H1 (cell line): ENCODE measurements at regions not wholly inside any gene's neighbourhood (a gene's known extent, or its start where the extent isn't known, plus 50 kb on each side); places are given as distances from the start of the nearest gene placed in this dataset.

Experiments used
- CTCF ChIA-PET: fragments of 300-600 bp; sonication (Branson Sonifier 250); formaldehyde crosslinking; loops from one replicate; lab custom pipeline; 2021; ENCODE audit not compliant: partially characterized antibody; lab: Charles Lee
- POLR2A ChIA-PET: fragments of 300-600 bp; sonication (Branson Sonifier 250); formaldehyde crosslinking; loops from one replicate; lab custom pipeline; 2021; ENCODE audit warnings: inconsistent platforms; ENCODE audit not compliant: partially characterized antibody; lab: Charles Lee
- DNase-seq, 2 experiments: peaks; one replicate each; pipeline versions ENCODE4 v3.0.0 to v3.0.0-alpha.2; 2010 to 2022; ENCODE audit warnings: low spot score in 2 of 2, low read depth in 1 of 2, mixed read lengths in 1 of 2
- FAIRE-seq: peaks from 2 replicates; lab custom pipeline; 2011; peaks lifted over from hg19 to GRCh38; lab: Jason Lieb, UNC
- H2AFZ ChIP-seq: 2 replicates; pipeline ENCODE4 v1.8.1; 2012; ENCODE audit warnings: low read length, inconsistent platforms
- H2AK5ac ChIP-seq: 2 replicates; pipeline ENCODE4 v1.6.1; 2013; ENCODE audit warnings: low read depth, low read length
- H2BK120ac ChIP-seq: replicated peaks from 2 replicates; pipeline ENCODE3; 2013; ENCODE audit warnings: low read depth, low read length, inconsistent platforms
- H2BK12ac ChIP-seq: 2 replicates; pipeline ENCODE4 v1.6.1; 2013; ENCODE audit warnings: low read depth, low read length
- H2BK15ac ChIP-seq: 2 replicates; pipeline ENCODE4 v1.6.1; 2013; ENCODE audit warnings: low read length
- H2BK20ac ChIP-seq: 2 replicates; pipeline ENCODE4 v1.6.1; 2013; ENCODE audit warnings: low read length
- H2BK5ac ChIP-seq: 2 replicates; pipeline ENCODE4 v1.6.1; 2013; ENCODE audit warnings: low read depth, low read length
- H3K14ac ChIP-seq: 2 replicates; pipeline ENCODE4 v1.6.1; 2013; ENCODE audit warnings: inconsistent platforms; ENCODE audit not compliant: insufficient read length
- H3K18ac ChIP-seq: 2 replicates; pipeline ENCODE4 v1.6.1; 2013; ENCODE audit warnings: low read length; ENCODE audit errors: extremely low read depth
- H3K23ac ChIP-seq: 2 replicates; pipeline ENCODE4 v1.6.1; 2013; ENCODE audit warnings: inconsistent platforms; ENCODE audit not compliant: insufficient read length
- H3K23me2 ChIP-seq: 2 replicates; pipeline ENCODE4 v1.6.1; 2013; ENCODE audit warnings: low read depth, low read length
- H3K27ac ChIP-seq: 2 replicates; pipeline ENCODE4 v1.6.1; 2011; ENCODE audit warnings: low read depth, low read length, inconsistent platforms
- H3K27me3 ChIP-seq, 4 experiments: replicated peaks in 1 of 4; 1 replicate in 1 of 4; 2 replicates in 3 of 4; pipeline versions ENCODE4 v1.6.1 to v1.8.1; 2011 to 2013; ENCODE audit warnings: low read length in 3 of 4, mild to moderate bottlenecking in 3 of 4, inconsistent platforms in 2 of 4, mixed read lengths in 2 of 4, moderate library complexity in 1 of 4; ENCODE audit not compliant: control insufficient read depth in 3 of 4, insufficient read depth in 3 of 4; ENCODE audit errors: extremely low read depth in 1 of 4
- H3K36me3 ChIP-seq, 4 experiments: 2 replicates each; pipeline versions ENCODE4 v1.6.1 to v1.8.1; 2011 to 2013; ENCODE audit warnings: mild to moderate bottlenecking in 4 of 4, low read length in 3 of 4, moderate library complexity in 2 of 4, control low read depth in 1 of 4, inconsistent platforms in 1 of 4; ENCODE audit not compliant: insufficient read depth in 4 of 4, control insufficient read depth in 2 of 4
- H3K4ac ChIP-seq: replicated peaks from 2 replicates; pipeline ENCODE3; 2013; ENCODE audit warnings: low read length, low read depth, mixed read lengths, inconsistent platforms; ENCODE audit not compliant: insufficient read length
- H3K4me1 ChIP-seq, 4 experiments: replicated peaks in 1 of 4; 1 replicate in 1 of 4; 2 replicates in 3 of 4; pipeline versions ENCODE4 v1.6.1 to v1.8.1; 2011 to 2013; ENCODE audit warnings: low read length in 3 of 4, inconsistent platforms in 2 of 4, mixed read lengths in 1 of 4; ENCODE audit not compliant: insufficient read depth in 4 of 4, control insufficient read depth in 3 of 4
- H3K4me2 ChIP-seq, 2 experiments: 2 replicates each; pipeline versions ENCODE4 v1.6.1 to v1.8.1; 2011 to 2013; ENCODE audit warnings: low read depth in 2 of 2, low read length in 2 of 2, control low read depth in 1 of 2, inconsistent platforms in 1 of 2, mild to moderate bottlenecking in 1 of 2; ENCODE audit not compliant: insufficient read depth in 1 of 2
- H3K4me3 ChIP-seq, 4 experiments: fragments of 200-600, 300-600 bp in 1 of 4; sonication (generic), shearing (Covaris generic), sonication (Bioruptor Twin) in 1 of 4; 2 replicates each; pipeline versions ENCODE4 v1.5.1 to v1.8.1; 2011 to 2016; ENCODE audit warnings: low read length in 4 of 4, low read depth in 3 of 4, control low read depth in 2 of 4, inconsistent platforms in 2 of 4, mild to moderate bottlenecking in 2 of 4, mixed read lengths in 1 of 4, moderate library complexity in 1 of 4; ENCODE audit not compliant: insufficient read depth in 2 of 4; ENCODE audit errors: extremely low read depth in 1 of 4
- H3K56ac ChIP-seq: replicated peaks from 2 replicates; pipeline ENCODE3; 2013; ENCODE audit warnings: low read depth, mild to moderate bottlenecking, mixed read lengths, low read length, inconsistent platforms; ENCODE audit not compliant: insufficient read length
- H3K79me1 ChIP-seq: 2 replicates; pipeline ENCODE4 v1.6.1; 2013; ENCODE audit warnings: low read depth, low read length, control low read depth
- H3K79me2 ChIP-seq, 2 experiments: 2 replicates each; pipeline versions ENCODE4 v1.6.1 to v1.8.1; 2012 to 2013; ENCODE audit warnings: low read length in 2 of 2, mild to moderate bottlenecking in 2 of 2, inconsistent platforms in 1 of 2; ENCODE audit not compliant: insufficient read depth in 2 of 2, control insufficient read depth in 1 of 2
- H3K9ac ChIP-seq, 4 experiments: replicated peaks in 1 of 4; 1 replicate in 1 of 4; 2 replicates in 3 of 4; pipeline versions ENCODE4 v1.6.1 to v1.8.1; 2011 to 2013; ENCODE audit warnings: low read depth in 3 of 4, low read length in 3 of 4, control low read depth in 2 of 4, mild to moderate bottlenecking in 2 of 4, moderate library complexity in 2 of 4, inconsistent platforms in 1 of 4; ENCODE audit errors: extremely low read depth in 1 of 4
- H3K9me3 ChIP-seq, 2 experiments: 2 replicates each; pipeline versions ENCODE4 v1.6.1 to v1.8.1; 2012 to 2013; ENCODE audit warnings: mild to moderate bottlenecking in 2 of 2, moderate library complexity in 2 of 2, control low read depth in 1 of 2, inconsistent platforms in 1 of 2, low read depth in 1 of 2, low read length in 1 of 2, mixed read lengths in 1 of 2; ENCODE audit not compliant: insufficient read depth in 2 of 2
- H4K20me1 ChIP-seq, 2 experiments: replicated peaks in 1 of 2; 2 replicates each; pipeline versions ENCODE3 to v1.8.1; 2011 to 2013; ENCODE audit warnings: inconsistent platforms in 2 of 2, low read length in 2 of 2, mild to moderate bottlenecking in 1 of 2; ENCODE audit not compliant: insufficient read depth in 2 of 2, control insufficient read depth in 1 of 2
- H4K5ac ChIP-seq: 2 replicates; pipeline ENCODE4 v1.6.1; 2013; ENCODE audit warnings: low read length, low read depth, mixed read lengths, inconsistent platforms; ENCODE audit not compliant: insufficient read length
- H4K8ac ChIP-seq: 2 replicates; pipeline ENCODE4 v1.8.0; 2013; ENCODE audit warnings: mild to moderate bottlenecking, moderate library complexity, low read length, inconsistent platforms; ENCODE audit not compliant: insufficient read depth; ENCODE audit errors: extremely low read depth
- H4K91ac ChIP-seq: replicated peaks from 2 replicates; pipeline ENCODE3; 2013; ENCODE audit warnings: low read length, mixed read lengths, inconsistent platforms; ENCODE audit not compliant: insufficient read length
- EGR1 ChIP-seq: IDR thresholded peaks from 2 replicates; pipeline ENCODE4 v1.6.1; 2011; ENCODE audit warnings: low read depth, low read length, borderline replicate concordance
- POLR2A ChIP-seq, 2 experiments: IDR thresholded peaks; 1 replicate in 1 of 2; 2 replicates in 1 of 2; pipeline ENCODE4 v1.6.1; 2011; ENCODE audit warnings: low read depth in 2 of 2, low read length in 2 of 2, mild to moderate bottlenecking in 2 of 2; ENCODE audit errors: control extremely low read depth in 1 of 2
- POLR2AphosphoS5 ChIP-seq: IDR thresholded peaks from 2 replicates; pipeline ENCODE4 v1.6.1; 2011; ENCODE audit warnings: low read depth, low read length
- RBBP5 ChIP-seq: IDR thresholded peaks from 2 replicates; pipeline ENCODE4 v1.7.1; 2012; ENCODE audit warnings: low read depth, mild to moderate bottlenecking, inconsistent platforms, low read length, moderate library complexity, borderline replicate concordance
- RFX5 ChIP-seq: IDR thresholded peaks from 2 replicates; pipeline ENCODE4 v1.6.1; 2011; ENCODE audit warnings: low read depth, low read length, improper control_type of control experiment, borderline replicate concordance
- RNF2 ChIP-seq: fragments of 200-900, 300-1000 bp; sonication (generic); IDR thresholded peaks from 2 replicates; pipeline ENCODE4 v1.7.1; 2016; ENCODE audit warnings: borderline replicate concordance, low read depth, mild to moderate bottlenecking, antibody characterized with exemption, low read length; ENCODE audit not compliant: poor library complexity, severe bottlenecking; ENCODE audit errors: missing control alignments
- SAP30 ChIP-seq: fragments of 300-600 bp; sonication (generic); IDR thresholded peaks from 2 replicates; pipeline ENCODE4 v1.7.1; 2012; ENCODE audit warnings: low read length, moderate library complexity, mild to moderate bottlenecking, inconsistent platforms; ENCODE audit not compliant: insufficient read depth, insufficient replicate concordance
- SP2 ChIP-seq: IDR thresholded peaks from 2 replicates; pipeline ENCODE4 v1.6.1; 2012; ENCODE audit warnings: mild to moderate bottlenecking, low read length, inconsistent platforms
- YY1 ChIP-seq: IDR thresholded peaks from 2 replicates; pipeline ENCODE4 v1.6.1; 2011; ENCODE audit warnings: low read depth, mild to moderate bottlenecking, low read length
- WGBS, 2 experiments: shearing (Covaris generic) in 1 of 2; methylation state at CpG; one replicate each; pipeline versions ENCODE4 v1.1.6 to v1.1.7; 2013 to 2015; ENCODE audit warnings: low lambda C conversion rate in 2 of 2, mixed read lengths in 2 of 2, inconsistent platforms in 1 of 2, low coverage in 1 of 2, missing lambda C conversion rate in 1 of 2; ENCODE audit not compliant: insufficient replicate concordance in 2 of 2, insufficient coverage in 1 of 2, insufficient read length in 1 of 2; ENCODE audit errors: extremely low coverage in 1 of 2, missing lambda C conversion rate in 1 of 2; 5-methylcytosine and 5-hydroxymethylcytosine counted together
- TF ChIP-seq, protein P1 (sequence below), 3 experiments: IDR thresholded peaks; 1 replicate in 2 of 3; 2 replicates in 1 of 3; pipeline versions ENCODE4 v1.5.1 to v1.6.1; 2011; ENCODE audit warnings: low read length in 3 of 3, mild to moderate bottlenecking in 3 of 3, inconsistent platforms in 2 of 3, low read depth in 1 of 3, moderate library complexity in 1 of 3; ENCODE audit not compliant: insufficient read depth in 1 of 3; ENCODE audit errors: control extremely low read depth in 1 of 3

GRCh38 chr10:10871352-10871751 is 146.3 kb upstream of the CELF2 start:
- ChIA-PET POLR2A (no interaction called here), CTCF (interaction anchor here (0.9 kb wide), 1 partner anchor 84 kb away, joined by 5 read pairs; no protein-coding TSS in a partner anchor)
- no peaks in the 10 kb centered on the region for H3K79me2 ChIP-seq
- no peak overlapping the region for H3K23ac ChIP-seq
- no peak overlapping the region for H3K4me3 ChIP-seq
- FAIRE-seq (no peak), DNase-seq (no peak)
- no peaks in the 10 kb centered on the region; a peak in 1 of 8 replicates for H3K36me3 ChIP-seq
- H3K4ac ChIP-seq: no peak overlapping the region
- H2AFZ ChIP-seq: no peak overlapping the region
- H3K56ac ChIP-seq: no peak overlapping the region
- H3K9me3 ChIP-seq: no peaks in the 10 kb centered on the region
- H3K18ac ChIP-seq: no peak overlapping the region
- no peaks in the 10 kb centered on the region; the same call in 1 of the 2 replicates for H3K23me2 ChIP-seq
- H3K27me3 ChIP-seq: no peaks in the 10 kb centered on the region
- H2BK120ac ChIP-seq: no peak overlapping the region
- no peak for TF ChIP-seq RFX5
- no peak for TF ChIP-seq POLR2AphosphoS5
- TF ChIP-seq RBBP5: no peak
- TF ChIP-seq SAP30: no peak
- no peak for TF ChIP-seq YY1
- TF ChIP-seq EGR1: no peak
- no peak for TF ChIP-seq RNF2
- TF ChIP-seq, protein P1, sequence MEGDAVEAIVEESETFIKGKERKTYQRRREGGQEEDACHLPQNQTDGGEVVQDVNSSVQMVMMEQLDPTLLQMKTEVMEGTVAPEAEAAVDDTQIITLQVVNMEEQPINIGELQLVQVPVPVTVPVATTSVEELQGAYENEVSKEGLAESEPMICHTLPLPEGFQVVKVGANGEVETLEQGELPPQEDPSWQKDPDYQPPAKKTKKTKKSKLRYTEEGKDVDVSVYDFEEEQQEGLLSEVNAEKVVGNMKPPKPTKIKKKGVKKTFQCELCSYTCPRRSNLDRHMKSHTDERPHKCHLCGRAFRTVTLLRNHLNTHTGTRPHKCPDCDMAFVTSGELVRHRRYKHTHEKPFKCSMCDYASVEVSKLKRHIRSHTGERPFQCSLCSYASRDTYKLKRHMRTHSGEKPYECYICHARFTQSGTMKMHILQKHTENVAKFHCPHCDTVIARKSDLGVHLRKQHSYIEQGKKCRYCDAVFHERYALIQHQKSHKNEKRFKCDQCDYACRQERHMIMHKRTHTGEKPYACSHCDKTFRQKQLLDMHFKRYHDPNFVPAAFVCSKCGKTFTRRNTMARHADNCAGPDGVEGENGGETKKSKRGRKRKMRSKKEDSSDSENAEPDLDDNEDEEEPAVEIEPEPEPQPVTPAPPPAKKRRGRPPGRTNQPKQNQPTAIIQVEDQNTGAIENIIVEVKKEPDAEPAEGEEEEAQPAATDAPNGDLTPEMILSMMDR (IDR thresholded peaks at IDR 0.05; ENCODE audit: control extremely low read depth in 1 of 3, insufficient read depth in 1 of 3, low read depth in 1 of 3, low read length in 3 of 3): no peak
- TF ChIP-seq POLR2A (IDR thresholded peaks at IDR 0.05; ENCODE audit: control extremely low read depth in 1 of 2, low read depth in 2 of 2, low read length in 2 of 2): no peak
- no peak for TF ChIP-seq SP2
- H2BK12ac ChIP-seq: no peak overlapping the region; the same call in 1 of the 2 replicates
- H2BK20ac ChIP-seq: no peak overlapping the region
- H2BK15ac ChIP-seq: no peak overlapping the region
- no peak overlapping the region for H4K5ac ChIP-seq
- H2BK5ac ChIP-seq: 0 out of 2 replicates have a peak overlapping the region, but pooled peaks have one; percentile 22
- 0 out of 2 replicates have a peak overlapping the region, but pooled peaks have one; percentile 13 for H2AK5ac ChIP-seq
- WGBS, 2 experiments: 81% methylated on average over 7 of the region's 7 CpGs; no CpG with 5 or more reads in 1 of the 2 experiments
- H4K91ac ChIP-seq: no peak overlapping the region
- H3K79me1 ChIP-seq: no peaks in the 10 kb centered on the region
- no peak overlapping the region for H3K14ac ChIP-seq
- peaks cover 0 to 2% (median 0%) of the 10 kb centered on the region in 4 experiments; a peak in 1 of 7 replicates for H3K4me1 ChIP-seq
- no peak overlapping the region for H3K4me2 ChIP-seq
- H3K27ac ChIP-seq: no peak overlapping the region
- no peak overlapping the region for H3K9ac ChIP-seq
- no peak overlapping the region for H4K8ac ChIP-seq
- no peaks in the 10 kb centered on the region for H4K20me1 ChIP-seq
